ENCODE measurements at regions not wholly inside any gene's neighbourhood (a gene's known extent, or its start where the extent isn't known, plus 50 kb on each side); places are given as distances from the start of the nearest gene placed in this dataset.

DNA sequence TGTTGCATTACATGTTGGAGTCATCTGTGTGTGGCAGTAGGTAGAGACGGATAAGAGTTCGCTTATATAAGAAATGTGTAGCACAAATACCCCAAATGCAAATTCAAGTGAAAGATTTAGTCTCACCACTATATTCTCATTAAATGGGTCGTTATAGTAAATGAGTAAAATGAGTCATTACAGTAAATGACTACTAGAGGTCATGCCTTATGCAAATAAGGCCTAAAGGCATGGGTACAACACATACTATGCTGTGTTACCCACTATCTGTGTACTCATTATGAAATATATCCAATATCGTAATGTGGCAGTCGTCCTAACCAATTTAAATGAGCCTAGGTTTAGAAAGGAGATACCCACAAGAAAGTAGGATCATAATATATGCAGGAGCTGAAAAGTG, 1603.1 kb downstream of the C4orf33 start:
- no peak for TF ChIP-seq ARNTL (CRISPR knock-in tag; IDR thresholded peaks at IDR 0.05; ENCODE audit: borderline replicate concordance, low read depth)
- TF ChIP-seq ZC3H10 (CRISPR knock-in tag; IDR thresholded peaks at IDR 0.05): no peak
- no peak for TF ChIP-seq BACH2 (CRISPR knock-in tag; IDR thresholded peaks at IDR 0.05; ENCODE audit: borderline replicate concordance)
- TF ChIP-seq GLIS3 (CRISPR knock-in tag; IDR thresholded peaks at IDR 0.05): no peak
- TF ChIP-seq, protein P1, sequence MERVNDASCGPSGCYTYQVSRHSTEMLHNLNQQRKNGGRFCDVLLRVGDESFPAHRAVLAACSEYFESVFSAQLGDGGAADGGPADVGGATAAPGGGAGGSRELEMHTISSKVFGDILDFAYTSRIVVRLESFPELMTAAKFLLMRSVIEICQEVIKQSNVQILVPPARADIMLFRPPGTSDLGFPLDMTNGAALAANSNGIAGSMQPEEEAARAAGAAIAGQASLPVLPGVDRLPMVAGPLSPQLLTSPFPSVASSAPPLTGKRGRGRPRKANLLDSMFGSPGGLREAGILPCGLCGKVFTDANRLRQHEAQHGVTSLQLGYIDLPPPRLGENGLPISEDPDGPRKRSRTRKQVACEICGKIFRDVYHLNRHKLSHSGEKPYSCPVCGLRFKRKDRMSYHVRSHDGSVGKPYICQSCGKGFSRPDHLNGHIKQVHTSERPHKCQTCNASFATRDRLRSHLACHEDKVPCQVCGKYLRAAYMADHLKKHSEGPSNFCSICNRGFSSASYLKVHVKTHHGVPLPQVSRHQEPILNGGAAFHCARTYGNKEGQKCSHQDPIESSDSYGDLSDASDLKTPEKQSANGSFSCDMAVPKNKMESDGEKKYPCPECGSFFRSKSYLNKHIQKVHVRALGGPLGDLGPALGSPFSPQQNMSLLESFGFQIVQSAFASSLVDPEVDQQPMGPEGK (CRISPR knock-in tag; IDR thresholded peaks at IDR 0.05; ENCODE audit: borderline replicate concordance): no peak
- TF ChIP-seq CSDC2 (CRISPR knock-in tag; IDR thresholded peaks at IDR 0.05): no peak
- no peak for TF ChIP-seq TSHZ2 (CRISPR knock-in tag; IDR thresholded peaks at IDR 0.05)
